Mucosa of descending colon (tissue), 3 donors: ENCODE measurements at regions not wholly inside any gene's neighbourhood (a gene's known extent, or its start where the extent isn't known, plus 50 kb on each side); places are given as distances from the start of the nearest gene placed in this dataset.

Source experiments
- ATAC-seq: fragments of 200-7000 bp; cut with Tn5 transposase; one replicate; pipeline ENCODE4 v1.9.1; 2020; ENCODE audit warnings: mild to moderate bottlenecking, moderate library complexity
- DNase-seq, 3 donors: peaks; one replicate each; pipeline ENCODE4 v3.0.0-alpha.2; 2020
- H3K36me3 ChIP-seq: fragments of 200-600 bp; one replicate; pipeline ENCODE4 v1.8.0; 2021; ENCODE audit warnings: low read depth, mild to moderate bottlenecking
- H3K4me1 ChIP-seq: fragments of 200-600 bp; one replicate; pipeline ENCODE4 v1.8.0; 2021; ENCODE audit warnings: low read depth, mild to moderate bottlenecking
- H3K4me3 ChIP-seq: fragments of 200-600 bp; one replicate; pipeline ENCODE4 v1.8.0; 2021; ENCODE audit warnings: mild to moderate bottlenecking
- H3K9me3 ChIP-seq: fragments of 200-600 bp; one replicate; pipeline ENCODE4 v1.8.0; 2021; ENCODE audit warnings: mild to moderate bottlenecking
- intact Hi-C, 2 donors: fragments of 100-400 bp; cut with DNase I in 1 of 2; cut with micrococcal nuclease in 1 of 2; formaldehyde crosslinking; loops; one replicate each; pipeline versions ENCODE4 v1.11.0 to v1.11.1; 2022; cut with DNase I, micrococcal nuclease
- TF ChIP-seq, protein P1 (sequence below): fragments of 200-600 bp; IDR thresholded peaks from one replicate; pipeline ENCODE4 v1.8.0; 2022; ENCODE audit warnings: antibody characterized with exemption, mild to moderate bottlenecking
- donor health status: DM: no; HTN: no; CAD: no; lungs with moderate emphysema.
- donor health status: DM: no; HTN: no; CAD: no.
- donor health status: DM: no; HTN: yes; CAD: no.

DNA sequence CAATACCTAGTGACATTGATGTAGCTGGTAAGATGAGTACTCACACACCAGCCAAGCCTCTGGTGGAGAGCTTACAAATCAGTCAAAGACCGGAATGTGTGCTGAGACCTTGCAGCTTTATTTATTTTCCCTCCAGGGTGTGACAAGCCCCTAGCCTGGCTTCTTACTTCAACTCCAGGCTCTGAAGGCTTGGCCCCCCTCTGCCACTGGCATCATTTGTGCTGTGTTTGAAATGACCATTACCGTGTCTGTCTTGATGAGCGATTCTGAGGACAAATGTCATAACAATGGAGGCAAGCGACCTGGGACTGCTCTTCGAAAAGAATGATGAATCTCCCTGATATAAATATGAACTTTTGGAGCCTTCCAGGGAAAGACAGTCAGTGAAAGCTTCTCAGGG lies 749.9 kb upstream of the HS6ST1 start:
- H3K36me3 ChIP-seq = no peaks in the 10 kb centered on the region
- TF ChIP-seq, protein P1, sequence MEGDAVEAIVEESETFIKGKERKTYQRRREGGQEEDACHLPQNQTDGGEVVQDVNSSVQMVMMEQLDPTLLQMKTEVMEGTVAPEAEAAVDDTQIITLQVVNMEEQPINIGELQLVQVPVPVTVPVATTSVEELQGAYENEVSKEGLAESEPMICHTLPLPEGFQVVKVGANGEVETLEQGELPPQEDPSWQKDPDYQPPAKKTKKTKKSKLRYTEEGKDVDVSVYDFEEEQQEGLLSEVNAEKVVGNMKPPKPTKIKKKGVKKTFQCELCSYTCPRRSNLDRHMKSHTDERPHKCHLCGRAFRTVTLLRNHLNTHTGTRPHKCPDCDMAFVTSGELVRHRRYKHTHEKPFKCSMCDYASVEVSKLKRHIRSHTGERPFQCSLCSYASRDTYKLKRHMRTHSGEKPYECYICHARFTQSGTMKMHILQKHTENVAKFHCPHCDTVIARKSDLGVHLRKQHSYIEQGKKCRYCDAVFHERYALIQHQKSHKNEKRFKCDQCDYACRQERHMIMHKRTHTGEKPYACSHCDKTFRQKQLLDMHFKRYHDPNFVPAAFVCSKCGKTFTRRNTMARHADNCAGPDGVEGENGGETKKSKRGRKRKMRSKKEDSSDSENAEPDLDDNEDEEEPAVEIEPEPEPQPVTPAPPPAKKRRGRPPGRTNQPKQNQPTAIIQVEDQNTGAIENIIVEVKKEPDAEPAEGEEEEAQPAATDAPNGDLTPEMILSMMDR = no peak
- no peak for DNase-seq
- peaks cover 11% of the 10 kb centered on the region for H3K4me1 ChIP-seq
- intact Hi-C loops = no loop called here
- no peaks in the 10 kb centered on the region for H3K9me3 ChIP-seq
- H3K4me3 ChIP-seq = no peak overlapping the region
- ATAC-seq = no peak

GRCh38 chr2:129069875-129070594 lies 751.4 kb upstream of the HS6ST1 start:
- Histone ChIP-seq H3K4me3 (no peak overlapping the region), H3K36me3 (no peaks in the 10 kb centered on the region), H3K4me1 (peaks cover 11% of the 10 kb centered on the region), H3K9me3 (no peaks in the 10 kb centered on the region)
- peak; percentile 92 for ATAC-seq
- TF ChIP-seq, protein P1 = no peak
- peak; percentile 61 to 92 (median 79) for DNase-seq
- intact Hi-C loops = no loop called here

DNA sequence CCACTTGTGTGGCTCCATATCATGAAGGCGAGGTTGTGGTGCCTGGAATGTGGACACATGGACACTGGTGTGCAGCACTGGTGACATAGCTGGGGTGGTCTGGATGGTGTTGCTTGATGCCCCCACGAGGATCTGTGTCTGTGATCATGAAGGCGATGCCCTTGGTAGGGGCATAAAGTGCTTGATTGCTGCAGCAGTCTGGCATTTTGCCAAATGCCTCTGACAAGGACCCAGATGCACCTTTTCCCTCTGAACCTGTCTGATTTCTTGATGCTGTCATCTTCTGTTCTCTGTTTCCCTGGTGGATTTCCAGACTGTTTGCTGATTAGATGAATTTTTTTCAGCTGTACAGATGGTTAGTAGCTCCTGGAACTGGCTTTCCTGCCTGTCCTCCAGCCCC lies 752.0 kb upstream of the HS6ST1 start:
- peak in 2 of 3 donors; percentile 10 to 28 for DNase-seq

DNA sequence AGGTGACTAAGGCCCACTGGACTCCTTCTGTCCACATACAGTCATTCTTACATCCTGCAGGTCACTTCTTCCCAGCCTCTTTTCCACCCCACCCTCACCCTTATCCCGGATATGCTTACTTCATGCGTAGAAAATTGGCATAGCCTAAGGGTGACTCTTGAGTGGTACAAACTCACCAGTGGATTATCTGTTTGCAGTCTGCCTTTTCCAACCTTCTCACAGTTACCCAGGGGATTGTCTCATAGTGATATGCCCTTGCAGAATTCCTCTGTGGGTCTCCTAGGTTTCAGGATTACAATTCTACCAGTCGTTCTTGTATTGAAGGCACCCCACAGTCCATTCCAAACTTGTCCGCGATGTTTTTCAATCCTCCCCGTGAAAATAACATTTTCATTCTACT lies 752.9 kb upstream of the HS6ST1 start:
- ATAC-seq (no peak), DNase-seq (no peak)
- Histone ChIP-seq H3K4me3 (no peak overlapping the region), H3K4me1 (peaks cover 11% of the 10 kb centered on the region), H3K9me3 (no peaks in the 10 kb centered on the region), H3K36me3 (no peaks in the 10 kb centered on the region)
- TF ChIP-seq, protein P1 = no peak
- intact Hi-C loops = no loop called here

More for the DNA sequence above, 752.0 kb upstream of the HS6ST1 start:
- intact Hi-C loops = no loop called here
- Histone ChIP-seq H3K4me1 (peaks cover 11% of the 10 kb centered on the region), H3K36me3 (no peaks in the 10 kb centered on the region), H3K9me3 (no peaks in the 10 kb centered on the region), H3K4me3 (no peak overlapping the region)
- ATAC-seq = peak; percentile 5
- TF ChIP-seq, protein P1 = no peak

DNA sequence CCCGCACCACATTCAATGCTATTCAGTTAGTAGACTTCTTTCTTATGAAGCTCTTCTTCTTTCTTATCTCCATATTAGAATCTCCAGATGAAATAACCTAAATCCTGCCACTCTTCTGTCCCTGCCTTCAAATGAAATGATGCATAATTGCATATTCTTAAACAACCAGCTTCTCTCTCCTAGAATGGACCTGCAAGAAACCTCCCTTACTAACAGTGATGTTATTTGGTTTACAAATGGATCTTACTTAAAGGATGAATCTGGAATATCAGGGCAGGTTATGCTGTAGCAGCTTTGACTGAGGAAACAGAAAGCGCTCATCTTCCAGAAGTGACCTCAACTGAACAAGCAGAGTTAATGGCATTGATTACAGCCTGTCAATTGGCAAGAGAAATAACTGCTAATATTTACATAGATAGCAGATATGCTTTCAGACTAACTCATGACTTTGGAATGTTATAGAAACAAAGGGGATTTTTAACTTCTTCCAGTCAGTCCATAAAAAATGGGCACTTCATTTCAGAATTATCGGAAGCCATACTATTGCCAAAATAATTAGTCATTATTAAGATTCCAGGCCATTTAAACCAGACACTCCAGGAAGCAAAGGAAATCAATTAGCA lies 755.7 kb upstream of the HS6ST1 start:
- no peaks in the 10 kb centered on the region for H3K36me3 ChIP-seq
- no peak overlapping the region for H3K4me3 ChIP-seq
- H3K9me3 ChIP-seq = no peaks in the 10 kb centered on the region
- no peak for DNase-seq
- intact Hi-C loops = no loop called here
- TF ChIP-seq, protein P1 = no peak
- peaks cover 11% of the 10 kb centered on the region for H3K4me1 ChIP-seq
- no peak for ATAC-seq
